Testis (tissue), 2 donors: ENCODE measurements at regions not wholly inside any gene's neighbourhood (a gene's known extent, or its start where the extent isn't known, plus 50 kb on each side); places are given as distances from the start of the nearest gene placed in this dataset.
"Not testable (repeated sequence)": the region's sequence is repeated elsewhere in the genome, so short reads cannot be mapped to it uniquely, and the experiment has no call there.

Experiments
- DNase-seq: peaks from one replicate; pipeline ENCODE4 v3.0.0-alpha.2; 2019
- H3K27ac ChIP-seq, 2 donors: fragments of 200-600 bp; sonication (generic); one replicate each; pipeline ENCODE4 v1.5.1; 2019
- H3K27me3 ChIP-seq: fragments of 200-600 bp; sonication (generic); one replicate; pipeline ENCODE4 v1.5.1; 2019
- H3K36me3 ChIP-seq: fragments of 200-600 bp; sonication (generic); one replicate; pipeline ENCODE4 v1.5.1; 2017; ENCODE audit warnings: low read depth; ENCODE audit errors: missing control alignments
- H3K4me1 ChIP-seq: fragments of 200-600 bp; sonication (generic); one replicate; pipeline ENCODE4 v1.5.1; 2019
- H3K4me3 ChIP-seq, 2 donors: fragments of 200-600 bp; sonication (generic); one replicate each; pipeline ENCODE4 v1.5.1; 2017 to 2019
- H3K9me3 ChIP-seq: fragments of 200-600 bp; sonication (generic); one replicate; pipeline ENCODE4 v1.5.1; 2017
- CTCF ChIP-seq, 3 experiments: fragments of 450-650 bp in 2 of 3; fragments of 200-600 bp in 1 of 3; sonication (generic) in 1 of 3; IDR thresholded peaks; one replicate each; pipeline ENCODE4 v1.5.1; 2016 to 2019; ENCODE audit warnings: antibody characterized with exemption in 3 of 3, mild to moderate bottlenecking in 2 of 3, moderate library complexity in 1 of 3
- POLR2A ChIP-seq: fragments of 450-650 bp; IDR thresholded peaks from one replicate; pipeline ENCODE4 v1.6.1; 2017; ENCODE audit warnings: antibody characterized with exemption, mild to moderate bottlenecking, moderate library complexity
- WGBS, 2 donors: methylation state at CpG; one replicate each; pipeline ENCODE4 v1.1.5; 2018; 5-methylcytosine and 5-hydroxymethylcytosine counted together
- intact Hi-C: fragments of 100-400 bp; cut with DNase I; formaldehyde crosslinking; loops from one replicate; pipeline ENCODE4 v1.15.1; 2023; ENCODE audit warnings: low total_unique reads

DNA sequence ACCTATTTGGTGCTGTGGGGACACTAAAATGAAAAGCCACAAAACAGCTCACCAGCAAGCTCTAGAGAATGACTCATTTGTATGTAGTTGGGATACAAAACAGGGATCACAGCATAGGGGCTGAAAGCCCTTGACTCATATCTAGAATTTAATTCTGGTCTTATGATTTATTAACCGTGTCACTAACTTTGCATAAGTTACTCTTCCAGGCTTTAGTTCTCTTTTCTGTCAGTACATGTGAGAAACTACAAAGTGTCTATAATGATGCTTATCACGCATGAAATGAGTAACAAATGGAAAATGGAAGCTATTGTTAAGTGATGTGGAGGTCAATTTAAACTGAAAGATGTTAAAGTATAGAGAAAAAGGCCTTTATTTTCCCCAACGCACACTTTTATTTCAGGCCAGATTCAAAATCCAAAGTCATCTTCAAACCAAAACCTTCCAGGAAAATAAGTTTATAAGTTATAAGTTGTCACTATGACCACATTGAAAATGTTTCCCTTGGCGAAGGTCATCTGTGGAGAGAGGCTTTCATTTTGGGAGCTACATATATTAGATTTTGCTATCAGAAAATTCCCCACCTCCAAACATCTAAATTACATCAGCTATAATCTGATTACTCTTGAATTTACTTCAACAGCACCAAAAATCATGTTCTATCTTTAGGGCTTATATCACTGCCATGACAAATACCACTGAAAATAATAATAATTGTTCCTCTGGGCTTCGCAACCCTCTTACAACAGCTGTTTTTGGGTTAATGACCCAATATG lies 430.5 kb downstream of the MRPL39 start:
- Histone ChIP-seq H3K27ac (no peak overlapping the region), H3K27me3 (no peaks in the 10 kb centered on the region), H3K4me3 (no peak overlapping the region), H3K4me1 (no peaks in the 10 kb centered on the region), H3K9me3 (no peaks in the 10 kb centered on the region), H3K36me3 (no peaks in the 10 kb centered on the region)
- no peak for DNase-seq
- no peak for TF ChIP-seq POLR2A
- no peak for TF ChIP-seq CTCF (IDR thresholded peaks at IDR 0.05)
- intact Hi-C loops, result no loop called here
- WGBS, 2 donors, result 83 to 86% methylated on average over 5 of the region's 5 CpGs

DNA sequence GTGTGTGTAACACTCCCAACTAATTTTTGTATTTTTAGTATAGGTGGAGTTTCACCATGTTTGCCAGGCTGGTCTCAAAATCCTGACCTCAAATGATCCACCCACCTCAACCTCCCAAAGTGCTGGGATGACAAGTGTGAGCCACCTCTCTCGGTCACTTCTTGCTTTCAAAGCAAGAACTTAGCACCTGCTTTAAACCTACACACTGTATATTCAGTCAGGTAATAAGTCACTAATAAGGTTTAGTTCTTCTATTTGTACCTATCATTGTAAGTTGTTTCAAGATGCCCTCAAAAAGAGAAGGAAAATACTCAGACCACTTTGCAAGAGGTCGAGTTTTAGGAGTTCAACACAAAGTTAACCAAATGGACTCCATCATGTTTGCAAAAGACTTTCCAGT lies 431.3 kb downstream of the MRPL39 start:
- no peak overlapping the region for H3K27ac ChIP-seq
- no peaks in the 10 kb centered on the region for H3K9me3 ChIP-seq
- no peak overlapping the region for H3K4me3 ChIP-seq
- DNase-seq, result no peak
- 78 to 89% methylated on average over 2 of the region's 2 CpGs for WGBS, 2 donors
- no peaks in the 10 kb centered on the region for H3K27me3 ChIP-seq
- TF ChIP-seq POLR2A, result no peak
- TF ChIP-seq CTCF (IDR thresholded peaks at IDR 0.05), result no peak
- H3K36me3 ChIP-seq, result no peaks in the 10 kb centered on the region
- intact Hi-C loops, result no loop called here
- H3K4me1 ChIP-seq, result no peaks in the 10 kb centered on the region

DNA sequence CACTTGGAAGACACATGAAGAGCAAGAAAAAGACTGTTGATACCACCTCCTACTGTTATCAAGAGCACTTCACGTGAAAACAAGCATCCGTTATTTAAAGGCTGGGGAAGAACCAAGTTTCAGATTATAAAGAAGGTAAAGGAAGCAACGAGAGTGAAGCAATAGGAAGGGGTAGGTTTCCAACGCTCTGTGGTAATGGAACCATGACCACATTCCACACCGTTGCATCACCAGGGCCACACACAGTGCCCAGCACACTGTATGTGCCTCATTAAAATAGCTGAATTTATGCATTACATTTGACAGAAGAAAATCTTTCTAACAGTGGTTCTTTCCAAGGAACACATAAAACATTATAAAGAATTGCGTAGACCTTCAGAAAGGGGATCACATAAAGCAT lies 435.8 kb downstream of the MRPL39 start:
- no peaks in the 10 kb centered on the region for H3K27me3 ChIP-seq
- 85 to 86% methylated on average over 6 of the region's 6 CpGs for WGBS, 2 donors
- no peak overlapping the region for H3K27ac ChIP-seq
- intact Hi-C loops, result no loop called here
- DNase-seq, result no peak
- H3K36me3 ChIP-seq, result no peaks in the 10 kb centered on the region
- no peaks in the 10 kb centered on the region for H3K4me1 ChIP-seq
- H3K4me3 ChIP-seq, result no peak overlapping the region
- no peak for TF ChIP-seq POLR2A
- no peak for TF ChIP-seq CTCF (IDR thresholded peaks at IDR 0.05)
- H3K9me3 ChIP-seq, result no peaks in the 10 kb centered on the region

- Histone ChIP-seq H3K36me3 (no peaks in the 10 kb centered on the region), H3K4me3 (no peak overlapping the region), H3K4me1 (no peaks in the 10 kb centered on the region), H3K9me3 (no peaks in the 10 kb centered on the region), H3K27me3 (no peaks in the 10 kb centered on the region), H3K27ac (no peak overlapping the region)
- intact Hi-C loops, result no loop called here
- TF ChIP-seq POLR2A (no peak), CTCF (IDR thresholded peaks at IDR 0.05) (no peak)
- WGBS, 2 donors, result 80 to 88% methylated on average over 3 of the region's 3 CpGs
- DNase-seq, result no peak
Measured at GRCh38 chr21:25170681-25171080, 436.6 kb downstream of the MRPL39 start.

- Histone ChIP-seq H3K9me3 (no peaks in the 10 kb centered on the region), H3K4me3 (no peak overlapping the region), H3K27ac (no peak overlapping the region), H3K27me3 (no peaks in the 10 kb centered on the region), H3K4me1 (no peaks in the 10 kb centered on the region), H3K36me3 (no peaks in the 10 kb centered on the region)
- DNase-seq, result no peak
- intact Hi-C loops, result no loop called here
- 90 to 95% methylated on average over 1 of the region's 1 CpG for WGBS, 2 donors
- TF ChIP-seq POLR2A (no peak), CTCF (IDR thresholded peaks at IDR 0.05) (no peak)
Measured at GRCh38 chr21:25169370-25169769, 437.9 kb downstream of the MRPL39 start.

DNA sequence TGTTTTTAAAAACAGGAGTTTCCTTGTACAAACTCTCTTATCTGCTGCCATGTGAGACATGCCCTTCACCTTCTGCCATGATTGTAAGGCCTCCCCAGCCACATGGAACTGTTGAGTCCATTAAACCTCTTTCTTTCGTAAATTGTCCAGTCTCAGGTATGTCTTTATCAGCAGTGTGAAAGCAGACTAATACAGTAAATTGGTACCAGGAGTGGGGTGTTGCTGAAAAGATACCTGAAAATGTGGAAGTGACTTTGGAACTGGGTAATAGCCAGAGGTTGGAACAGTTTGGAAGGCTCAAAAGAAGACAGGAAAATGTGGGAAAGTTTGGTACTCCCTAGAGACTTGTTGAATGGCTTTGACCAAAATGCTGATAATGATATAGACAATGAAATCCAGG lies 440.4 kb downstream of the MRPL39 start:
- H3K27me3 ChIP-seq, H3K36me3 ChIP-seq, DNase-seq, H3K9me3 ChIP-seq, H3K27ac ChIP-seq, intact Hi-C loops, H3K4me3 ChIP-seq, H3K4me1 ChIP-seq: not testable (repeated sequence)
- 65 to 94% methylated on average over 1 of the region's 1 CpG for WGBS, 2 donors
